ENCODE measurements at regions not wholly inside any gene's neighbourhood (a gene's known extent, or its start where the extent isn't known, plus 50 kb on each side); places are given as distances from the start of the nearest gene placed in this dataset.

DNA sequence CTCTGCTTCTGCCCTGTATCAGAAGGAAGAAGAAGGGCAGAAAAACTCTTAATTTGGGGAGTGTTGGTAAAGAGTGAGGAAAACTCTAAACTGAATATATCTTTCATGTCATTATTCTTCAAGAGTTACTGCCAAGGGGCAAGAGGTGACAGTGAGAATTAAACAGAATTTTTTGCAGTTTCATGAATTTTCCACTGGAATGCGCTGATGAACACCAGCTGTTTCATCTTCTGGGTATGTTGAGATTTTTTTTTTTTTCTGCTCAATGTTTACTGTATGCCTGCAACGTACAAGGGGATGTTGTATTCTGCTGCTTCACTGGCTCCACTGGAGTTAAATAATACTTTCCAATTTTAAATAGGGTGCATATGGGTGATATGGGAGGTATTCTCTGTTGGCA is 117.8 kb downstream of the FAM76B start:
- H3K27ac ChIP-seq (ENCODE audit: low read depth, low read length): no peak overlapping the region
- WGBS: 50% methylated on average over 2 of the region's 2 CpGs
- no peaks in the 10 kb centered on the region for H3K27me3 ChIP-seq (ENCODE audit: insufficient read depth, low read length)
- H3K4me1 ChIP-seq (ENCODE audit: insufficient read depth, low read length): peaks cover 2% of the 10 kb centered on the region; the same call in 1 of the 2 replicates
- H3K36me3 ChIP-seq (ENCODE audit: insufficient read depth, low read length): no peaks in the 10 kb centered on the region
- no peak overlapping the region for H3K9ac ChIP-seq (ENCODE audit: low read depth, low read length)
- H3K4me3 ChIP-seq (ENCODE audit: low read length): no peak overlapping the region
- no peaks in the 10 kb centered on the region for H3K9me3 ChIP-seq (ENCODE audit: insufficient read depth, low read depth, low read length)

DNA sequence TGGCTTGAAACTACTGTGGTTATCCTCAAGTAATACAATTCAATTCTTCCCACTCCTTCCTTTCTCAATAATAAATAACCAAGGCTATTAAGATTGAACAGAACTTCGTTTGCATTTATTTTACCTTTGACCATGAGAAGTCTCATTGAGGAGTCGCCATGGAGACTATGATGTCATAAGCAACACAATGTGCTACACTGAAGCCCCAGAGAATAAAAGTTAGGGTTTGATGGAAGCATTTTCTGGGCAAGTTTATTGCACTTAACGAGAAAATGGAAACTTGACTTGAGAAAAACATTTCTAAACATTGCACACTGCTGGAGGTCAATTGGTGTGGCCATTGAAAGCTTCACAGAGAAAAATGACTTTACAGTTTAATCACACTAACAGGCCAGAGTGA is 121.5 kb downstream of the FAM76B start:
- H3K36me3 ChIP-seq (ENCODE audit: insufficient read depth, low read length): no peaks in the 10 kb centered on the region
- no peaks in the 10 kb centered on the region for H3K27me3 ChIP-seq (ENCODE audit: insufficient read depth, low read length)
- H3K27ac ChIP-seq (ENCODE audit: low read depth, low read length): no peak overlapping the region
- WGBS: 95% methylated on average over 3 of the region's 3 CpGs
- H3K4me1 ChIP-seq (ENCODE audit: insufficient read depth, low read length): no peaks in the 10 kb centered on the region
- H3K9ac ChIP-seq (ENCODE audit: low read depth, low read length): no peak overlapping the region
- no peaks in the 10 kb centered on the region for H3K9me3 ChIP-seq (ENCODE audit: insufficient read depth, low read depth, low read length)
- H3K4me3 ChIP-seq (ENCODE audit: low read length): no peak overlapping the region

DNA sequence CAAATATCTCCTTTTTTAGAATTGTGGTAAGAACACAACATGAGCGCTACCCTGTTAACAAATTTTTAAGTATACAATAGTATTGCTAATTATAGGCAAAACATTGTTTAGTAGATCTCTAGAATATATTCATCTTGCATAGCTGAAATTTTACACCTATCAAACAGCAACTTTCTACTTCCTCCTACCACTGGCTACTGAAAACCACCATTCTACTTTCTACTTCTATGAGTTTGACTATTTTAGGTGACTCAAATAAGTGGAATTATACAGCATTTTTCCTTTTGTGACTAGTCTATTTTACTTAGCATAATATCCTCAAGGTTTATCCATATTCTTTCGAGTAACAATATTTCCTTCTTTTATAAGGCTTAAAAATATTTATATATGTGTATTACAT is 128.4 kb downstream of the FAM76B start:
- peaks cover 6% of the 10 kb centered on the region; the same call in 1 of the 2 replicates for H3K4me1 ChIP-seq (ENCODE audit: insufficient read depth, low read length)
- H3K9ac ChIP-seq (ENCODE audit: low read depth, low read length): no peak overlapping the region
- H3K27ac ChIP-seq (ENCODE audit: low read depth, low read length): no peak overlapping the region
- H3K4me3 ChIP-seq (ENCODE audit: low read length): no peak overlapping the region
- WGBS: no CpG with 5 or more reads among the region's 2 CpGs
- H3K36me3 ChIP-seq (ENCODE audit: insufficient read depth, low read length): no peaks in the 10 kb centered on the region
- H3K27me3 ChIP-seq (ENCODE audit: insufficient read depth, low read length): no peaks in the 10 kb centered on the region
- H3K9me3 ChIP-seq (ENCODE audit: insufficient read depth, low read depth, low read length): no peaks in the 10 kb centered on the region

DNA sequence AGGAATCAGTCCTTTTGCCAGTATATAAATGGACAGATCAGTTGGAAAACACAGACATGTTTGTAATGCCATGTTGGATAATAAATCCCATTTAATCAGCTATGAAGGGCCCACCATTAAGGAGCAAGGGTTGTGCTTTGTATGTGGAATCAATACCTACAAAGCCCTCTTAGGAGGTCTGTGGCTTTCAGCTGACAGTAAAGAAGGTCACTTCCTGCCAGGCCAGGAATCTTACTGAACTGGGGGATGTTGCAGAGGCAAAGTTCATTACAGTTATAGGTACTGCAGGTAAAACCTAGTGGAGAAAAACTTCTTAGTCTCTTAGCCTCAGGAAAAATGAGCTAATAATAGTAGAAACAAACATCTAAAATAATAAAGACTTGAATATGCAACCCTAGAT is 129.5 kb downstream of the FAM76B start:
- Histone ChIP-seq H3K9ac (ENCODE audit: low read depth, low read length) (no peak overlapping the region), H3K36me3 (ENCODE audit: insufficient read depth, low read length) (no peaks in the 10 kb centered on the region), H3K27me3 (ENCODE audit: insufficient read depth, low read length) (no peaks in the 10 kb centered on the region), H3K9me3 (ENCODE audit: insufficient read depth, low read depth, low read length) (no peaks in the 10 kb centered on the region), H3K27ac (ENCODE audit: low read depth, low read length) (no peak overlapping the region), H3K4me1 (ENCODE audit: insufficient read depth, low read length) (peaks cover 6% of the 10 kb centered on the region; the same call in 1 of the 2 replicates), H3K4me3 (ENCODE audit: low read length) (no peak overlapping the region)

DNA sequence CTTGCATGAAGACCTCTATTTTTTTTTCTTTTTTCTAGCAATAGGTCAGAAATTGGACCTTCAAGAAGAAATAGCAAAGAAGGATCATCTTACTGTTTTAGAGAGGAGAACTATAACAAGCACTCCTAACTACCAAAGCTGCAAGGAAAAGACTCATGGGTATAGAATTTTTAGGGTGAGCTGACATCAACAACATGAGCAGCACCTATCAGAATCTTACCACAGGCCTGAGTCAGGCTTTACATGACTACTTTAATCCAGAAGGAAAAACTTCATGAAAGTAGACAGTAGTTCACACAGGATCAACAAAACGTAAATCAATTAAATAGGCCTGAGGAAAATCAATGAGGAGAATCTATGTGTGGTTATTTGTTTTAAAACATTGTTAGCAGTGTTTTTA is 130.5 kb downstream of the FAM76B start:
- Histone ChIP-seq H3K4me3 (ENCODE audit: low read length) (no peak overlapping the region), H3K27ac (ENCODE audit: low read depth, low read length) (no peak overlapping the region), H3K9ac (ENCODE audit: low read depth, low read length) (no peak overlapping the region), H3K27me3 (ENCODE audit: insufficient read depth, low read length) (no peaks in the 10 kb centered on the region), H3K9me3 (ENCODE audit: insufficient read depth, low read depth, low read length) (no peaks in the 10 kb centered on the region), H3K4me1 (ENCODE audit: insufficient read depth, low read length) (peaks cover 6% of the 10 kb centered on the region; the same call in 1 of the 2 replicates), H3K36me3 (ENCODE audit: insufficient read depth, low read length) (no peaks in the 10 kb centered on the region)
- 92% methylated on average over 1 of the region's 1 CpG for WGBS

DNA sequence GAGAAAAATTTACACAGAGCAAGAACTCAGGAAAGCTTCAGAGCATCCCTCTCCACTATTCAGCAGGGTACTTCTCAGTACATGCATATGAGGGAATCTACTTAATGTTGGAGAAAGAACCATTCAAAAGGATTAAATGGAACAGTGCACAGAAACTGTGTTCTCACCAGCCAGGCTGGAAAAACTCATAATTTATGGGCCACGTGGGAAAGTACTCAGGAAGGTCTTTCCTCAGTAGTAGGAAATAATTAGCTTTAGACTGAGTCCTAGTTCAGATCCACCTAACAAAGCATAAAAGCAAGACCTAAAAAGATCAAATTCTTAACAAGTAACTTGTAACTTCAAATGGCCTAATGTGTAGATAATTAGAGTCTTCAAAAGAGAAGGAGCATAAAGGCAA is 134.0 kb downstream of the FAM76B start:
- Histone ChIP-seq H3K9me3 (ENCODE audit: insufficient read depth, low read depth, low read length) (no peaks in the 10 kb centered on the region), H3K27me3 (ENCODE audit: insufficient read depth, low read length) (no peaks in the 10 kb centered on the region), H3K36me3 (ENCODE audit: insufficient read depth, low read length) (no peaks in the 10 kb centered on the region), H3K27ac (ENCODE audit: low read depth, low read length) (no peak overlapping the region), H3K9ac (ENCODE audit: low read depth, low read length) (no peak overlapping the region), H3K4me1 (ENCODE audit: insufficient read depth, low read length) (peaks cover 9% of the 10 kb centered on the region; the same call in 1 of the 2 replicates), H3K4me3 (ENCODE audit: low read length) (no peak overlapping the region)
- WGBS: 93% methylated on average over 1 of the region's 1 CpG

DNA sequence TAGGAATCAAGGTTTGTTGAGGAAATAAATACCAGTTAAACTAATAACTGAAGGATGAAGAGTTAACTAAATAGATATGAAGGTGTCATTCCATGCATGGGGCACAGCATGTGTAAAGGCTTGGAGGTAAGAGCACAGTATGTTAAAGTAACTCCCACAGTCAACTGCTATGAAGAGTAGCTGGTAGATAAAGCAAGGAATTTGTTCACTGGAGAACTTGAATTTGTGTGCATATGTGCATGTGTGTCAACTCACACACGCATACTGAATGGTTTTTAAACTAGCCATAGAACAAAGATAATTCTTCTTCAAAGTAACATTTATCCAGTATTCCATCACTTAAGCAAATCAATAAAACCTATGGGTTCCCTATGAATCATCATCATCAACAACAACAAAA is 135.9 kb downstream of the FAM76B start:
- 100% methylated on average over 1 of the region's 1 CpG for WGBS
- no peaks in the 10 kb centered on the region for H3K36me3 ChIP-seq (ENCODE audit: insufficient read depth, low read length)
- no peaks in the 10 kb centered on the region for H3K27me3 ChIP-seq (ENCODE audit: insufficient read depth, low read length)
- H3K9ac ChIP-seq (ENCODE audit: low read depth, low read length): no peak overlapping the region
- H3K9me3 ChIP-seq (ENCODE audit: insufficient read depth, low read depth, low read length): no peaks in the 10 kb centered on the region
- H3K4me3 ChIP-seq (ENCODE audit: low read length): no peak overlapping the region
- no peak overlapping the region for H3K27ac ChIP-seq (ENCODE audit: low read depth, low read length)
- H3K4me1 ChIP-seq (ENCODE audit: insufficient read depth, low read length): peaks cover 6% of the 10 kb centered on the region; the same call in 1 of the 2 replicates

DNA sequence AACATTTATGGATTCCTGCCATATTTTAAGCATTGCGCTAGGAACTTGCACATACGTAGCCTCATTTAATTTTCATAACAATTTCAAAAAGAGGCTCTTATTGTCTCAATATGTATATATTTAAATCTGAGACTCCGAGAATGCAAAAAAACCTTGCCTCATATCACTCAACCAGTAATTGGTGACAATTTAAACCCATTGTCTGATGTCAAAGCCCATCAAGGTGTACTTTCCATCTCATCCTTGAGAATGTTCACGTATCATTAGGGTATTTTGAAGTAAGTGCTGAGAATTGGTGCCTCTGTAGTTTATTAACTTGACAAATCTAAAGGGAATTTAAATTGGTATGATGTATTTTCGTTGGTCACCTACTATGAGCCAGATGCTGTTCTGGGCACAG is 136.5 kb downstream of the FAM76B start:
- WGBS: 99% methylated on average over 3 of the region's 5 CpGs
- H3K4me1 ChIP-seq (ENCODE audit: insufficient read depth, low read length): peaks cover 6% of the 10 kb centered on the region
- no peak overlapping the region for H3K9ac ChIP-seq (ENCODE audit: low read depth, low read length)
- H3K27me3 ChIP-seq (ENCODE audit: insufficient read depth, low read length): no peaks in the 10 kb centered on the region
- H3K4me3 ChIP-seq (ENCODE audit: low read length): no peak overlapping the region
- H3K9me3 ChIP-seq (ENCODE audit: insufficient read depth, low read depth, low read length): no peaks in the 10 kb centered on the region
- no peak overlapping the region for H3K27ac ChIP-seq (ENCODE audit: low read depth, low read length)
- H3K36me3 ChIP-seq (ENCODE audit: insufficient read depth, low read length): no peaks in the 10 kb centered on the region

DNA sequence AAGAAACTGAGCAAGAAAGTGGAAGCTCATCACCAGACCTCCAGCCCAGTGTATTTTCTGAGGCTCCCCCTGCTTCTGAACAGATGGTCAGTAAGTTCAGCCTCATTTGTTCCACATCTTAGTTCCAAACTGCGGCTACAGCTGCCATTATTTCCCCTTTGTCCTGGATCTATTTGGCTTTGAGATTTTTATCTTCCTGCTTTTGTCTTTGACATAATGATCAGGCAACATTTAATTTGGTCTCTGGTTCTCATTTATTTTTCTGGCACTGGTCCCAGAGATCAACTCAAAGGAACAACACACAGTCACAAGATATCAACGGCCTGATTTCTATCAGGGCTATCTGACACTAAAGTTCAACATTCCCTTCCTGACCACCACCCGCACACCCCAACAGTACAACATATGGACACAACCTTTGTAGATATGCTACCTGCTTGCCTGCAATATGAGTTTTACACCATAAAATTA is 137.5 kb downstream of the FAM76B start:
- WGBS: 87% methylated on average over 3 of the region's 3 CpGs
- Histone ChIP-seq H3K27me3 (ENCODE audit: insufficient read depth, low read length) (no peaks in the 10 kb centered on the region), H3K9ac (ENCODE audit: low read depth, low read length) (no peak overlapping the region), H3K27ac (ENCODE audit: low read depth, low read length) (no peak overlapping the region), H3K36me3 (ENCODE audit: insufficient read depth, low read length) (no peaks in the 10 kb centered on the region), H3K4me1 (ENCODE audit: insufficient read depth, low read length) (peaks cover 12% of the 10 kb centered on the region), H3K4me3 (ENCODE audit: low read length) (no peak overlapping the region), H3K9me3 (ENCODE audit: insufficient read depth, low read depth, low read length) (no peaks in the 10 kb centered on the region)

DNA sequence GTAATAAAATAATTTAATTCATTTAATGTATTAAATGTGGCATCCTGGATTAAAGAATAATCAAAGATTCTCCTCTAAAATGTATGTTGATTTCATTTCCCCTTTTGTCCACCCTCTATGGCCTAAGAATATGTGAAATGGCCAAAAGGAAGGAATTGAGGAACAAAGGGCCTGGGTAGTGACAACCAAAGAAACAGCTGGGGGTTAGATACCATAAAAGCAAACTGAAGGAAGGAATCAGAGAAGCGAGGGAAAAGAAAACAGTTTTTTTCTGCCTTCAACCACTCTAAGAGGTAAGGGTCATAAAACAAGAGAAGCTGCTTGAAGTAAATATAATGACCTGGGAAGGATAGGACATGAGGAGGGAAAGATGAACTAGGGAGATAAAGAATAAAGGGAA is 139.3 kb downstream of the FAM76B start:
- H3K4me3 ChIP-seq (ENCODE audit: low read length): no peak overlapping the region
- peaks cover 12% of the 10 kb centered on the region for H3K4me1 ChIP-seq (ENCODE audit: insufficient read depth, low read length)
- H3K27me3 ChIP-seq (ENCODE audit: insufficient read depth, low read length): no peaks in the 10 kb centered on the region
- H3K27ac ChIP-seq (ENCODE audit: low read depth, low read length): no peak overlapping the region
- 56% methylated on average over 1 of the region's 1 CpG for WGBS
- no peaks in the 10 kb centered on the region for H3K36me3 ChIP-seq (ENCODE audit: insufficient read depth, low read length)
- H3K9ac ChIP-seq (ENCODE audit: low read depth, low read length): no peak overlapping the region
- H3K9me3 ChIP-seq (ENCODE audit: insufficient read depth, low read depth, low read length): peaks cover 4% of the 10 kb centered on the region; the same call in 1 of the 2 replicates

DNA sequence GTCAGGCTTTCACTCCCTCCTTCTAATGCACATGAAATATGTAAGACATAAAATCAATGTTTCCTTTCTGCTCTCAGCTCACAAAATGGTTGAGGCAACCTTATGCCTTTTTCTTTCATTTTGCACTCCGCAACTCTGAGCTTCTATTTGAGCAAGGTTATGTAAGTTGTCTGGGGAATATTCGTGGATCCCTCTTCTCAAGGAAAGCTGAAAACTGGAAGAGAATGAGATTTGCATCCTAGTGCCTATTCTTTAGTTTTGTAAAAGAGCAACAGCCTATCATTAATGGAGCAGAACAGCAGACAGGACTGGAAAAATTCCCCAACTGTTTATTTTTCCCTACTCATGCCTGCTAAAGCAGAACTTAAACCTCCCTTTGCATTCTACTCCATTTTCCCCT is 141.7 kb downstream of the FAM76B start:
- H3K27ac ChIP-seq (ENCODE audit: low read depth, low read length): no peak overlapping the region
- H3K36me3 ChIP-seq (ENCODE audit: insufficient read depth, low read length): no peaks in the 10 kb centered on the region
- WGBS: 84% methylated on average over 2 of the region's 2 CpGs
- no peak overlapping the region for H3K4me3 ChIP-seq (ENCODE audit: low read length)
- H3K9ac ChIP-seq (ENCODE audit: low read depth, low read length): no peak overlapping the region
- peaks cover 4% of the 10 kb centered on the region; the same call in 1 of the 2 replicates for H3K9me3 ChIP-seq (ENCODE audit: insufficient read depth, low read depth, low read length)
- peaks cover 12% of the 10 kb centered on the region for H3K4me1 ChIP-seq (ENCODE audit: insufficient read depth, low read length)
- H3K27me3 ChIP-seq (ENCODE audit: insufficient read depth, low read length): no peaks in the 10 kb centered on the region

DNA sequence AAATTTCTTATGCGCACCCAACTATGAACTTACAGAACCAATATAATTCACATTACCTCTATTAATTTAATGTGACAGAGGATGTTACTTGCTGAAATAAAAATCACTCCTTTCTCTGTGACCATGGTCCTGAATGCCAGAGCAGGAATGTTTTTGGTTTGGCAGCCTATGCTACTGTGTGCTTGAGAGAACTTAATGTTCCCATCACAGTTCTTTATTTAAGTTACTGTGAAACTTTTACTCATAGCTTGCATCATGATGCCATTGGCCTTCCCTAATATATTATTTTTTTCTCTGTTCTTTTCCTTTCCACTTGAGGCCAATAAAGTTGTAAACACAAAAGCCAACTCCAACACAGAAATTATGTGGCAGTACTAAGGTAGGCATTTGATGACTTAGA is 142.2 kb downstream of the FAM76B start:
- Histone ChIP-seq H3K27ac (ENCODE audit: low read depth, low read length) (no peak overlapping the region), H3K27me3 (ENCODE audit: insufficient read depth, low read length) (no peaks in the 10 kb centered on the region), H3K4me3 (ENCODE audit: low read length) (no peak overlapping the region), H3K4me1 (ENCODE audit: insufficient read depth, low read length) (peaks cover 12% of the 10 kb centered on the region), H3K9ac (ENCODE audit: low read depth, low read length) (no peak overlapping the region), H3K36me3 (ENCODE audit: insufficient read depth, low read length) (no peaks in the 10 kb centered on the region), H3K9me3 (ENCODE audit: insufficient read depth, low read depth, low read length) (peaks cover 4% of the 10 kb centered on the region; the same call in 1 of the 2 replicates)
- no CpG with 5 or more reads among the region's 1 CpG for WGBS

Measured in HUES64 (cell line).